Mammary epithelial cell (primary cell): ENCODE measurements at regions not wholly inside any gene's neighbourhood (a gene's known extent, or its start where the extent isn't known, plus 50 kb on each side); places are given as distances from the start of the nearest gene placed in this dataset.

Experiments
- EZH2 ChIP-seq: IDR thresholded peaks from 2 replicates; pipeline ENCODE4 v1.6.1; 2012; ENCODE audit warnings: low read length, inconsistent platforms, borderline replicate concordance
- TF ChIP-seq, protein P1 (sequence below), 2 donors: IDR thresholded peaks in 1 of 2; conservative IDR thresholded peaks in 1 of 2; 2 replicates each; pipeline ENCODE4 v1.5.1; 2011 to 2012; ENCODE audit warnings: inconsistent platforms in 2 of 2, low read length in 2 of 2, mild to moderate bottlenecking in 2 of 2, control low read depth in 1 of 2, low read depth in 1 of 2; ENCODE audit not compliant: insufficient read depth in 1 of 2; ENCODE audit errors: extremely low read depth in 1 of 2

DNA sequence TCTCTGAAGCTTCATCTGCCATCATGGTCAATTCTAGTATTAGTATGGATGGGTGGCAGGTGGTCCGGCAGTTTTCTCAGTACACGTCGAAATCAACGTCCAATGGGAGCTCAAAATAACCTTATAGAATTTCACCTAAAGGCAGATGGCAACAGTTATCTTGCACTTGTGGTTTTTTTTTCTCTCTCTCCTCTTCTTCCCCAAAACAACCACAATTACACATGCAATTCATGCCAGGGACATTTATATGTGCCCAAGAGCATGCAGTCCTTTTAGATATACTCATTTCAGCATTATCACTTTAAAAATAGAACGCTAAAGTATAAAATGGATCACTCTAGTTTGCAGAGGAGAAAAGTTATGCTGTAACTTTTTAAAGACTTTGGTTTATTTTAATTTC is 1428.9 kb upstream of the WWC1 start:
- TF ChIP-seq, protein P1, sequence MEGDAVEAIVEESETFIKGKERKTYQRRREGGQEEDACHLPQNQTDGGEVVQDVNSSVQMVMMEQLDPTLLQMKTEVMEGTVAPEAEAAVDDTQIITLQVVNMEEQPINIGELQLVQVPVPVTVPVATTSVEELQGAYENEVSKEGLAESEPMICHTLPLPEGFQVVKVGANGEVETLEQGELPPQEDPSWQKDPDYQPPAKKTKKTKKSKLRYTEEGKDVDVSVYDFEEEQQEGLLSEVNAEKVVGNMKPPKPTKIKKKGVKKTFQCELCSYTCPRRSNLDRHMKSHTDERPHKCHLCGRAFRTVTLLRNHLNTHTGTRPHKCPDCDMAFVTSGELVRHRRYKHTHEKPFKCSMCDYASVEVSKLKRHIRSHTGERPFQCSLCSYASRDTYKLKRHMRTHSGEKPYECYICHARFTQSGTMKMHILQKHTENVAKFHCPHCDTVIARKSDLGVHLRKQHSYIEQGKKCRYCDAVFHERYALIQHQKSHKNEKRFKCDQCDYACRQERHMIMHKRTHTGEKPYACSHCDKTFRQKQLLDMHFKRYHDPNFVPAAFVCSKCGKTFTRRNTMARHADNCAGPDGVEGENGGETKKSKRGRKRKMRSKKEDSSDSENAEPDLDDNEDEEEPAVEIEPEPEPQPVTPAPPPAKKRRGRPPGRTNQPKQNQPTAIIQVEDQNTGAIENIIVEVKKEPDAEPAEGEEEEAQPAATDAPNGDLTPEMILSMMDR (conservative IDR thresholded peaks at IDR 0.05 in 1 of 2, IDR thresholded peaks at IDR 0.05 in 1 of 2; ENCODE audit: extremely low read depth in 1 of 2, insufficient read depth in 1 of 2, low read depth in 1 of 2, low read length in 2 of 2), result no peak
- TF ChIP-seq EZH2, result no peak
